ENCODE measurements at regions not wholly inside any gene's neighbourhood (a gene's known extent, or its start where the extent isn't known, plus 50 kb on each side); places are given as distances from the start of the nearest gene placed in this dataset.

DNA sequence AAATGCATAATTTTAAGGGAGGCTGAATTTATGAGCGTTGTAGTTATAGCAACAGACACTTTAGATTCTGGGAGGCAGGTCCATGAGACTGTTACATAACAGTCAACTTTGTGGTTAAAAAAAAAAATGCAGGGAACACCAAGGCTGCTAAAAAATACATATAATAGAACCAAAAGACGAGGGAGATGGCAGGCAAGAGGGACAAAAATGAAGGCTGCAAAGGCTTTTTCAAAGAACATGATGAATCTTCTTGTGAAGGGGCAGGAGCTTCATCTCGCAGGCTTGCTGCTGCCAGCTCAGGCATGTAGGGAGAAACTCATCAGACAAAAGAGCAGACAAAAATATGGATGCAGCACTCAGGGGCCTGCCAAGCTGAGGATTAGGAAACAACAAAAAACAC is 243.9 kb downstream of the SHQ1 start:
- DNase-seq, result no peak
- H3K27me3 ChIP-seq, result no peaks in the 10 kb centered on the region
- no peak overlapping the region for H3K4me3 ChIP-seq
- intact Hi-C loops (cut with DNase I; ENCODE audit: low total_unique reads), result no loop called here
- H3K4me1 ChIP-seq, result peaks cover 0 to 6% (median 0%) of the 10 kb centered on the region in 4 donors
- TF ChIP-seq, protein P1, sequence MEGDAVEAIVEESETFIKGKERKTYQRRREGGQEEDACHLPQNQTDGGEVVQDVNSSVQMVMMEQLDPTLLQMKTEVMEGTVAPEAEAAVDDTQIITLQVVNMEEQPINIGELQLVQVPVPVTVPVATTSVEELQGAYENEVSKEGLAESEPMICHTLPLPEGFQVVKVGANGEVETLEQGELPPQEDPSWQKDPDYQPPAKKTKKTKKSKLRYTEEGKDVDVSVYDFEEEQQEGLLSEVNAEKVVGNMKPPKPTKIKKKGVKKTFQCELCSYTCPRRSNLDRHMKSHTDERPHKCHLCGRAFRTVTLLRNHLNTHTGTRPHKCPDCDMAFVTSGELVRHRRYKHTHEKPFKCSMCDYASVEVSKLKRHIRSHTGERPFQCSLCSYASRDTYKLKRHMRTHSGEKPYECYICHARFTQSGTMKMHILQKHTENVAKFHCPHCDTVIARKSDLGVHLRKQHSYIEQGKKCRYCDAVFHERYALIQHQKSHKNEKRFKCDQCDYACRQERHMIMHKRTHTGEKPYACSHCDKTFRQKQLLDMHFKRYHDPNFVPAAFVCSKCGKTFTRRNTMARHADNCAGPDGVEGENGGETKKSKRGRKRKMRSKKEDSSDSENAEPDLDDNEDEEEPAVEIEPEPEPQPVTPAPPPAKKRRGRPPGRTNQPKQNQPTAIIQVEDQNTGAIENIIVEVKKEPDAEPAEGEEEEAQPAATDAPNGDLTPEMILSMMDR (IDR thresholded peaks at IDR 0.05), result no peak
- no peak overlapping the region for H3K27ac ChIP-seq
- H3K9me3 ChIP-seq, result no peaks in the 10 kb centered on the region
- no peaks in the 10 kb centered on the region for H3K36me3 ChIP-seq

DNA sequence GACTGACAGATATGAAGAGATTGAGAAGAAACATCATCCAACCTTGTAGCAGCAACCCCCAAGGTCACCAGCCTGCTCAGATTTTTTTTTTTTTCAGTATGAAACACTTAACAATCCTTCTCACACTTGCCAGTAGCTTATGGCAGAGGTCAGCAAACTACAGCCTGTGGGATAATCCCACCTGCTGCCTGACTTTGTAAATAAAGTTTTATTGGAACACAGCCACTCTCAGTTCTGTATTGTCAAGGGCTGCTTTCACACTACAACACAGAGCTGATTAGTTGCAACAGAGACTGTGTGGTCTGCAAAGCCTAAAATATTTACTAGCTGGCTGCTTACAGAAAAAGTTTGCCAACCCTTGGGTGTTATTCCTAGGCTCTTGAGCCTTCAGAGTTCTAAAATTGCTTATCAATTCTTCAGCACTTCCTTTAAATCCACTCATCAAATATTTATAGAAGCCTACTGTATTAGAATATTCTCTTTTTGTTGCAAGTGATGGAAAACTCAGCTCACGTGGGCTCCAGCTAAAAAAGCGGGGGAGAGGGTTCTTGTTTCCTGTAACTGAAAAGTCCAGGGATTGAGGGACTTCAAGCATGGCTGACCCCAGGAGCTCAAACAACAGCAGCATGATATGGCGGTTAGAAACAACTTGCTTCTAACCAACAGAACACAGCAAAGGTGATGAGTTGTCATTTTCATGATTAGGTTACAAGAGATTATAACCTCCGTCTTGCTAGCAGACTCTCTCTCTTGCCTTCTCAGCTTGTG is 246.1 kb downstream of the SHQ1 start:
- no peak overlapping the region for H3K27ac ChIP-seq
- DNase-seq, result no peak
- intact Hi-C loops (cut with DNase I; ENCODE audit: low total_unique reads), result no loop called here

DNA sequence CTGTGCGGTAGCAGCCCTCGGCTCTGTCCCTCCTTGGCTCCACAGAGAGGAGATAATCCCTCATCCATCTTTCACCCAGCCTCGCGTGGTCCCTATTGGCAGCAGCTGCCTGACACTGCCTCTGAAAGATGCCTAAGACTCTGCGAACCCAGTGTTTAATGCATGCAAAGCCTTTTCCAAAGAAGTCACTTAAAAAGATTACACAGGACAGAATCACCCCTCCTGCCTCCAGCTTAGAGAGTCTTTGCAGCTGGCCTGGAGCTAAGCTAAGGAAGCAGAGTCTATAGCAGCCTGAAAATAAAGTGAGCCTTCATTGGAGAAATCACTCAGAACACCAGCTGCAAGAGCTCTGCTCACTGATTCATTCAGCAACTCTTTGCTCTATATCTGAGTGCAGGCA is 247.2 kb downstream of the SHQ1 start:
- TF ChIP-seq, protein P1 (IDR thresholded peaks at IDR 0.05), result no peak
- intact Hi-C loops (cut with DNase I; ENCODE audit: low total_unique reads), result no loop called here
- H3K4me1 ChIP-seq, result peaks cover 0 to 9% (median 6%) of the 10 kb centered on the region in 4 donors
- no peak for DNase-seq
- H3K27ac ChIP-seq, result no peak overlapping the region
- no peaks in the 10 kb centered on the region for H3K9me3 ChIP-seq
- H3K36me3 ChIP-seq, result no peaks in the 10 kb centered on the region
- H3K4me3 ChIP-seq, result no peak overlapping the region
- H3K27me3 ChIP-seq, result peaks cover 0 to 6% of the 10 kb centered on the region in 2 donors

More for the DNA sequence above, 246.1 kb downstream of the SHQ1 start:
- Histone ChIP-seq H3K4me1 (peaks cover 0 to 9% (median 6%) of the 10 kb centered on the region in 4 donors), H3K4me3 (no peak overlapping the region), H3K9me3 (no peaks in the 10 kb centered on the region), H3K36me3 (no peaks in the 10 kb centered on the region), H3K27me3 (peaks cover 0 to 6% of the 10 kb centered on the region in 2 donors)
- TF ChIP-seq, protein P1 (IDR thresholded peaks at IDR 0.05), result no peak

DNA sequence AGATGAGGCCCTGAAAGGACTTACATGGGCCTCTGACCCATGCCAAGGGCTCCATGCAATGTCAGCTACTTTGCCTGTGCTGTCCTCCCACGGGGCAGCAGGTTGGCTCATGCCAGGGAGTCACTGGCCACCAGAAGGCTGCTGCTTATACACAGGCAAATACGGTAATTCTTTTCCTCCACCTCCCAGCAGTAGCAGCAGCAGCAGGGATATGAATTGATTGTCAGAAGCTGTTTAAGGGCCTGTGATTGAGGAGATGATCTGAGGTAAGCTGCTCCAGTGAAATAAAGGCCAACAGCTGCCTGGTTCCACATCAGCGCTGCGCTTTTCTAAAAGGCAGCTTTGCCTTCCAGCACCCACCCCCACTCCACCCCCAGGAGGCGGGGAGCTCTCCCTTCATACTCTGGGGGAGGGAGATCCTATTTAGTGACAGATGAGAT is 250.5 kb downstream of the SHQ1 start:
- no peak for DNase-seq
- TF ChIP-seq, protein P1 (IDR thresholded peaks at IDR 0.05), result no peak
- Histone ChIP-seq H3K9me3 (no peaks in the 10 kb centered on the region), H3K36me3 (no peaks in the 10 kb centered on the region), H3K27me3 (peaks cover 0 to 6% of the 10 kb centered on the region in 2 donors), H3K27ac (no peak overlapping the region), H3K4me1 (peaks cover 0 to 9% (median 3%) of the 10 kb centered on the region in 4 donors), H3K4me3 (no peak overlapping the region)
- intact Hi-C loops (cut with DNase I; ENCODE audit: low total_unique reads), result no loop called here

DNA sequence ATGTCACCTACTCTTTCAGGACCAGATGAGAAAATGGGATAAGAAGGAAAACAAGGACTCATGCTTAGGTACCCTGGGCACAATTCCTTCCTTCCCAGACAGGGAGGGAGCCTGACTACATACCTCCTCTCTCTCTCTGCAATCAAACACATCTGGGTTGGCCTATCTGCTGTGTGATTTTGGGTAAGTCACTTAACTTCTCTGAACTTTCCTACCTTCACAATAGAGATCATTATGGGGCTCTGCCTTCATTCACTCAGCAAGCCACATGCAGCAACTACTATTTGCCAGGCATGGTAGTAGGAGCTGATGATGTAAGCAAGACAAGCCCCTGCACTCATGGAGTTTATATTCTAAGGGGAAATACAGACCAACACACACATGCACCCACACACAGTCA is 251.2 kb downstream of the SHQ1 start:
- Histone ChIP-seq H3K27ac (no peak overlapping the region), H3K9me3 (no peaks in the 10 kb centered on the region), H3K27me3 (peaks cover 0 to 6% of the 10 kb centered on the region in 2 donors), H3K4me1 (peaks cover 0 to 15% (median 5%) of the 10 kb centered on the region in 4 donors), H3K36me3 (no peaks in the 10 kb centered on the region), H3K4me3 (no peak overlapping the region)
- intact Hi-C loops (cut with DNase I; ENCODE audit: low total_unique reads), result no loop called here
- TF ChIP-seq, protein P1 (IDR thresholded peaks at IDR 0.05), result no peak
- no peak for DNase-seq

Data from tibial artery (tissue), 4 donors.